ENCODE measurements at regions not wholly inside any gene's neighbourhood (a gene's known extent, or its start where the extent isn't known, plus 50 kb on each side); places are given as distances from the start of the nearest gene placed in this dataset.

DNA sequence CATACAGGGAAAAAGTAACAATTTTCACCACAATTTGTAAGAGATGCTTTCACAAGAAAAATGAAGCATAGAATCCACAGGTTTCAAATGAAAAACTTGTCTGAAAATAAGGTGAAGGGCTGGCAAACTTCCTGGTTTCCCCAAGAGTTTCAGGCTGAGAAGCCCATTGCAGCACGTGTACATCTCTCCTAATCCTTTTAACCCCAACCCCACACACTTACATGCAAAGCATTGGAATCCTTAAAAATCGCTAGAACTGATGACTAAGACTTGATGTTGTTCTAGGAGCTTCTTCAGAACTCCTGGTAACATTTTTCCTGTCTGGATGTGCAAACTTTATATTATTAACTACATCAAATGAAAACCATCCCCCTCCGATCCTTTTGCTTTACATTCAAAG, 317.8 kb upstream of the RGMB start:
- TF ChIP-seq JUN (IDR thresholded peaks at IDR 0.05; ENCODE audit: low read depth, low read length) = no peak
- TF ChIP-seq, protein P1, sequence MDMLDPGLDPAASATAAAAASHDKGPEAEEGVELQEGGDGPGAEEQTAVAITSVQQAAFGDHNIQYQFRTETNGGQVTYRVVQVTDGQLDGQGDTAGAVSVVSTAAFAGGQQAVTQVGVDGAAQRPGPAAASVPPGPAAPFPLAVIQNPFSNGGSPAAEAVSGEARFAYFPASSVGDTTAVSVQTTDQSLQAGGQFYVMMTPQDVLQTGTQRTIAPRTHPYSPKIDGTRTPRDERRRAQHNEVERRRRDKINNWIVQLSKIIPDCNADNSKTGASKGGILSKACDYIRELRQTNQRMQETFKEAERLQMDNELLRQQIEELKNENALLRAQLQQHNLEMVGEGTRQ (IDR thresholded peaks at IDR 0.05; ENCODE audit: low read length) = no peak
- TF ChIP-seq POLR2A (IDR thresholded peaks at IDR 0.05; ENCODE audit: control extremely low read depth in 1 of 2, low read depth in 2 of 2, low read length in 2 of 2) = no peak
- TF ChIP-seq, protein P2, sequence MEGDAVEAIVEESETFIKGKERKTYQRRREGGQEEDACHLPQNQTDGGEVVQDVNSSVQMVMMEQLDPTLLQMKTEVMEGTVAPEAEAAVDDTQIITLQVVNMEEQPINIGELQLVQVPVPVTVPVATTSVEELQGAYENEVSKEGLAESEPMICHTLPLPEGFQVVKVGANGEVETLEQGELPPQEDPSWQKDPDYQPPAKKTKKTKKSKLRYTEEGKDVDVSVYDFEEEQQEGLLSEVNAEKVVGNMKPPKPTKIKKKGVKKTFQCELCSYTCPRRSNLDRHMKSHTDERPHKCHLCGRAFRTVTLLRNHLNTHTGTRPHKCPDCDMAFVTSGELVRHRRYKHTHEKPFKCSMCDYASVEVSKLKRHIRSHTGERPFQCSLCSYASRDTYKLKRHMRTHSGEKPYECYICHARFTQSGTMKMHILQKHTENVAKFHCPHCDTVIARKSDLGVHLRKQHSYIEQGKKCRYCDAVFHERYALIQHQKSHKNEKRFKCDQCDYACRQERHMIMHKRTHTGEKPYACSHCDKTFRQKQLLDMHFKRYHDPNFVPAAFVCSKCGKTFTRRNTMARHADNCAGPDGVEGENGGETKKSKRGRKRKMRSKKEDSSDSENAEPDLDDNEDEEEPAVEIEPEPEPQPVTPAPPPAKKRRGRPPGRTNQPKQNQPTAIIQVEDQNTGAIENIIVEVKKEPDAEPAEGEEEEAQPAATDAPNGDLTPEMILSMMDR (IDR thresholded peaks at IDR 0.05; ENCODE audit: control extremely low read depth in 1 of 3, insufficient read depth in 1 of 3, low read depth in 1 of 3, low read length in 3 of 3) = no peak
- no peak for TF ChIP-seq EZH2 (IDR thresholded peaks at IDR 0.05; ENCODE audit: low read depth, low read length, severe bottlenecking)
- TF ChIP-seq RAD21 (IDR thresholded peaks at IDR 0.05 in 1 of 2, conservative IDR thresholded peaks at IDR 0.05 in 1 of 2; ENCODE audit: low read depth in 2 of 2, low read length in 2 of 2) = no peak
- no peak for TF ChIP-seq POLR2AphosphoS5 (IDR thresholded peaks at IDR 0.05; ENCODE audit: low read depth, low read length)
- no peak for TF ChIP-seq BRCA1 (IDR thresholded peaks at IDR 0.05; ENCODE audit: low read depth, low read length)
- no peak for TF ChIP-seq NRF1 (IDR thresholded peaks at IDR 0.05; ENCODE audit: low read depth, low read length)
- no peak for TF ChIP-seq CEBPB (IDR thresholded peaks at IDR 0.05; ENCODE audit: low read depth, low read length)
- no peak for TF ChIP-seq SP1 (IDR thresholded peaks at IDR 0.05; ENCODE audit: low read depth, low read length)
- TF ChIP-seq RFX5 (IDR thresholded peaks at IDR 0.05; ENCODE audit: borderline replicate concordance, low read depth, low read length) = no peak
- TF ChIP-seq EP300 (IDR thresholded peaks at IDR 0.05; ENCODE audit: borderline replicate concordance in 1 of 2, low read depth in 2 of 2, low read length in 2 of 2) = no peak

All from H1 (cell line).